HepG2 (cell line): ENCODE measurements at regions not wholly inside any gene's neighbourhood (a gene's known extent, or its start where the extent isn't known, plus 50 kb on each side); places are given as distances from the start of the nearest gene placed in this dataset.

Experiments
- AHDC1 ChIP-seq: sonication (generic); formaldehyde crosslinking; IDR thresholded peaks from 2 replicates; pipeline ENCODE4 v1.5.1; 2020; ENCODE audit warnings: mild to moderate bottlenecking, missing genetic modification reagents, borderline replicate concordance
- BHLHE40 ChIP-seq: IDR thresholded peaks from 2 replicates; pipeline ENCODE4 v1.6.1; 2011; ENCODE audit warnings: low read length, improper control_type of control experiment
- EP300 ChIP-seq, 3 experiments: sonication (generic) in 1 of 3; formaldehyde crosslinking in 1 of 3; IDR thresholded peaks; 2 replicates each; pipeline versions ENCODE4 v1.5.1 to v1.6.1; 2011 to 2020; ENCODE audit warnings: low read depth in 2 of 3, low read length in 2 of 3, borderline replicate concordance in 1 of 3, improper control_type of control experiment in 1 of 3, mild to moderate bottlenecking in 1 of 3, missing genetic modification reagents in 1 of 3, moderate library complexity in 1 of 3
- FOXA3 ChIP-seq: IDR thresholded peaks from 2 replicates; pipeline ENCODE4 v1.6.1; 2016; ENCODE audit warnings: missing genetic modification reagents, missing compliant biosample characterization
- HDAC6 ChIP-seq: fragments of 200-600 bp; sonication (generic); IDR thresholded peaks from 2 replicates; pipeline ENCODE4 v1.7.0; 2017; ENCODE audit warnings: mild to moderate bottlenecking, antibody characterized with exemption, low read length, low read depth
- HIVEP1 ChIP-seq: sonication (generic); formaldehyde crosslinking; IDR thresholded peaks from 2 replicates; pipeline ENCODE4 v1.4.0; 2020; ENCODE audit warnings: mild to moderate bottlenecking, missing genetic modification reagents
- ZBTB38 ChIP-seq: sonication (generic); formaldehyde crosslinking; IDR thresholded peaks from 2 replicates; pipeline ENCODE4 v1.5.1; 2020; ENCODE audit warnings: mild to moderate bottlenecking, missing genetic modification reagents
- ZNF337 ChIP-seq: sonication (generic); formaldehyde crosslinking; IDR thresholded peaks from 2 replicates; pipeline ENCODE4 v1.5.1; 2020; ENCODE audit warnings: missing genetic modification reagents, low read depth, mild to moderate bottlenecking, borderline replicate concordance
- ZNF460 ChIP-seq: sonication (generic); formaldehyde crosslinking; IDR thresholded peaks from 2 replicates; pipeline ENCODE4 v1.5.1; 2020; ENCODE audit warnings: missing genetic modification reagents, mild to moderate bottlenecking, borderline replicate concordance
- ZNF501 ChIP-seq: sonication (generic); formaldehyde crosslinking; IDR thresholded peaks from 2 replicates; pipeline ENCODE4 v1.5.1; 2020; ENCODE audit warnings: mild to moderate bottlenecking, moderate library complexity, missing genetic modification reagents
- ZNF740 ChIP-seq: sonication (generic); formaldehyde crosslinking; IDR thresholded peaks from 2 replicates; pipeline ENCODE4 v1.4.0; 2020; ENCODE audit warnings: missing genetic modification reagents

GRCh38 chr5:51027271-51027670, 356.0 kb upstream of the ISL1 start (continued):
- TF ChIP-seq AHDC1 = no peak
- TF ChIP-seq BHLHE40 = no peak
- TF ChIP-seq HIVEP1 (CRISPR knock-in tag) = no peak
- no peak for TF ChIP-seq ZNF740 (CRISPR knock-in tag)
- no peak for TF ChIP-seq ZNF460
- no peak for TF ChIP-seq EP300 (IDR thresholded peaks at IDR 0.05; ENCODE audit: low read depth in 2 of 2, low read length in 2 of 2)
- no peak for TF ChIP-seq EP300 (CRISPR knock-in tag; IDR thresholded peaks at IDR 0.05; ENCODE audit: borderline replicate concordance)
- no peak for TF ChIP-seq ZBTB38 (CRISPR knock-in tag)
- no peak for TF ChIP-seq ZNF337
- TF ChIP-seq ZNF501 = no peak
- no peak for TF ChIP-seq HDAC6
- TF ChIP-seq FOXA3 (CRISPR knock-in tag) = no peak
